ENCODE measurements at regions not wholly inside any gene's neighbourhood (a gene's known extent, or its start where the extent isn't known, plus 50 kb on each side); places are given as distances from the start of the nearest gene placed in this dataset.

DNA sequence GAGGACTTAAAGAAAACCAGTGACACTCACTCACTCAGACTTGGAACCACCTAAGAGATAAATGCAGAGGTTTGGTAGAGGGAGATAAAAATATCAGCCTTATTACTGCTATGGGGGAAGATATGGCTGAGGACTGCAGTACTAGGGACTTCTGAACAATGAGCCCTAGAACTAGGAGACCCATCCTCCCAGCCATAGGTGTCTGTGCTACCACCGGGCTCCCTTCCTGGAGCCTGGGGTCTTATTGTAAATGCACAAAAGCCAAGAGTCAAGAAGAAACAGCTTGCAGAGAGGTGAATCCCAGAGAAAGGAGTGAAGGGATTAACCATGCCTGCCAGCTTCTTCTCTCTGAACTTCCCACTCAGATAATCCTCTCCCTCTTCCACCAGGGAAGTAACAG lies 108.3 kb upstream of the AKR1E2 start:
- POLR2A ChIA-PET (ENCODE audit: unreplicated experiment) = no interaction called here
- no peak overlapping the region for H3K27ac ChIP-seq (ENCODE audit: low read length)
- no TSS peak for BruUV-seq (replicated peaks)

DNA sequence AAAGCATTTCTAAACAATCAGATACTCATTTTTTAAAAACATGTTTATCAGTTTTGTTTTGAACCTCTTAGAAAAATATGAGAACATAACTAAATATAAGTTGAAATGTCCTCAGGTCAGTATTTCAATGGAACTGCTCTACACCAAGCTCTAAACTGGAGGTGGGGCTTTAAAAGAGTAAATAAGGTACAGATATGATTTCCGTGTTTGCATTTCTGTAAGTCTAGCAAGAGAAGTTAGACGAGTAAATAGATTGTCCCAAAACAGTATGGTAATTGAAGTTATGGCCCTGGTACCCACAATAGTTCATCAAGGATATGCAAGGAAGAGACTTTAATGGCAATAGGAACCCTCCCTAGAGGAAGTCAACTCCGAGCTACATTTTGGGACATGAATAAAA lies 115.1 kb upstream of the AKR1E2 start:
- Histone ChIP-seq H3K4me2 (ENCODE audit: low read length) (no peak overlapping the region), H3K9ac (ENCODE audit: low read length) (no peak overlapping the region), H3F3A (ENCODE audit: low read length, unreplicated experiment) (no peaks in the 10 kb centered on the region), H3K4me3 (ENCODE audit: low read length) (no peak overlapping the region), H3K4me1 (ENCODE audit: insufficient read depth, low read length) (peaks cover 10% of the 10 kb centered on the region), H3K27ac (ENCODE audit: low read length) (no peak overlapping the region), H4K20me1 (ENCODE audit: low read length) (no peaks in the 10 kb centered on the region), H3K36me3 (ENCODE audit: low read depth, low read length) (no peaks in the 10 kb centered on the region), H3K27me3 (ENCODE audit: low read length) (no peaks in the 10 kb centered on the region), H3K9me2 (replicated peaks; ENCODE audit: low read length) (no peaks in the 10 kb centered on the region), H2AFZ (ENCODE audit: low read length) (no peak overlapping the region), H3K9me3 (ENCODE audit: low read length) (no peaks in the 10 kb centered on the region), H3K79me2 (ENCODE audit: low read length) (no peaks in the 10 kb centered on the region)
- CTCF ChIA-PET = no interaction called here
- intact Hi-C loops (cut with micrococcal nuclease) = no loop called here
- POLR2A ChIA-PET (ENCODE audit: unreplicated experiment) = no interaction called here
- TF ChIP-seq EZH2 (IDR thresholded peaks at IDR 0.05; ENCODE audit: low read length, unreplicated experiment) (no peak), EZH2phosphoT487 (IDR thresholded peaks at IDR 0.05; ENCODE audit: borderline replicate concordance, low read length) (no peak)
- TF ChIP-seq, protein P1, sequence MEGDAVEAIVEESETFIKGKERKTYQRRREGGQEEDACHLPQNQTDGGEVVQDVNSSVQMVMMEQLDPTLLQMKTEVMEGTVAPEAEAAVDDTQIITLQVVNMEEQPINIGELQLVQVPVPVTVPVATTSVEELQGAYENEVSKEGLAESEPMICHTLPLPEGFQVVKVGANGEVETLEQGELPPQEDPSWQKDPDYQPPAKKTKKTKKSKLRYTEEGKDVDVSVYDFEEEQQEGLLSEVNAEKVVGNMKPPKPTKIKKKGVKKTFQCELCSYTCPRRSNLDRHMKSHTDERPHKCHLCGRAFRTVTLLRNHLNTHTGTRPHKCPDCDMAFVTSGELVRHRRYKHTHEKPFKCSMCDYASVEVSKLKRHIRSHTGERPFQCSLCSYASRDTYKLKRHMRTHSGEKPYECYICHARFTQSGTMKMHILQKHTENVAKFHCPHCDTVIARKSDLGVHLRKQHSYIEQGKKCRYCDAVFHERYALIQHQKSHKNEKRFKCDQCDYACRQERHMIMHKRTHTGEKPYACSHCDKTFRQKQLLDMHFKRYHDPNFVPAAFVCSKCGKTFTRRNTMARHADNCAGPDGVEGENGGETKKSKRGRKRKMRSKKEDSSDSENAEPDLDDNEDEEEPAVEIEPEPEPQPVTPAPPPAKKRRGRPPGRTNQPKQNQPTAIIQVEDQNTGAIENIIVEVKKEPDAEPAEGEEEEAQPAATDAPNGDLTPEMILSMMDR (conservative IDR thresholded peaks at IDR 0.05; ENCODE audit: low read depth, low read length) = no peak
- DNase-seq (no peak), ATAC-seq (no peak)
- no TSS peak for BruUV-seq (replicated peaks)

More for the DNA sequence above, 108.3 kb upstream of the AKR1E2 start:
- TF ChIP-seq, protein P1 (conservative IDR thresholded peaks at IDR 0.05; ENCODE audit: low read depth, low read length) = no peak
- no peak for TF ChIP-seq EZH2phosphoT487 (IDR thresholded peaks at IDR 0.05; ENCODE audit: borderline replicate concordance, low read length)
- ATAC-seq (no peak), DNase-seq (no peak)
- Histone ChIP-seq H3K9me2 (replicated peaks; ENCODE audit: low read length) (no peaks in the 10 kb centered on the region), H3F3A (ENCODE audit: low read length, unreplicated experiment) (no peaks in the 10 kb centered on the region), H3K4me2 (ENCODE audit: low read length) (no peak overlapping the region), H3K4me3 (ENCODE audit: low read length) (no peak overlapping the region), H3K9ac (ENCODE audit: low read length) (no peak overlapping the region), H3K9me3 (ENCODE audit: low read length) (no peaks in the 10 kb centered on the region), H2AFZ (ENCODE audit: low read length) (no peak overlapping the region), H3K36me3 (ENCODE audit: low read depth, low read length) (no peaks in the 10 kb centered on the region), H3K4me1 (ENCODE audit: insufficient read depth, low read length) (peaks cover 7% of the 10 kb centered on the region), H3K79me2 (ENCODE audit: low read length) (no peaks in the 10 kb centered on the region), H3K27me3 (ENCODE audit: low read length) (no peaks in the 10 kb centered on the region), H4K20me1 (ENCODE audit: low read length) (no peaks in the 10 kb centered on the region)
- CTCF ChIA-PET = no interaction called here
- intact Hi-C loops (cut with micrococcal nuclease) = no loop called here

DNA sequence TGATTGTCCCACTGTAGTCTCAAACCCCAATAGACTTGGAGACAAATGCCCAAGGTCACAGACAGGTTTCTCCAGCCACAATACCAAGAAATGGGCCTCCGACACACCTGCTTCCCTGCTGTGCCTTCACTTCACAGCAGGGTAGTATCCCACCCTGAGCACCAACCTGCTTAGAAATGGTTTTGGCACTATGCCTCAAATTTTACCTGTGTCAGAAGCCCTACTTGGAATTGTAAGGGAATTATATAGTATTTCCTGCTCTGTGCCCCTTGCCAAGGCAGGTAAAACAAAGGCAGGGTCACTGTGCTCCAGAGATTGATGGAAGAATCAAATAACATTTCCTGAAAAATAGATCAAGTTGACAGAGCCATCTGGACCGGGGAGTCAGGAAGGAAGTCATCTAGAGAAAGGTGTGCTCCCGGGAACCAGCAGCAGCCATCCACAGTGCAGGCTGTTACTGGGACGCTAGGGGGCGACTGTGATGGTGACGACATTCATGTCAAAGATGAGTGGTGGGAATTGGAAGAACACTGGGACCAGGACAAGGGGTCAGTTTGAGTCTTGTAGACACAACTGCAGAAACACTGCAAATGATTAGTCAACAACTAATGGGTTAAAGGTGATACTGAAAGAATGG lies 117.8 kb upstream of the AKR1E2 start:
- H2AFZ ChIP-seq (ENCODE audit: low read length) = no peak overlapping the region
- peaks cover 26% of the 10 kb centered on the region for H3K4me1 ChIP-seq (ENCODE audit: insufficient read depth, low read length)
- H4K20me1 ChIP-seq (ENCODE audit: low read length) = no peaks in the 10 kb centered on the region
- POLR2A ChIA-PET (ENCODE audit: unreplicated experiment) = no interaction called here
- H3K9me2 ChIP-seq (replicated peaks; ENCODE audit: low read length) = no peaks in the 10 kb centered on the region
- no peak overlapping the region for H3K4me3 ChIP-seq (ENCODE audit: low read length)
- no TSS peak for BruUV-seq (replicated peaks)
- H3K27me3 ChIP-seq (ENCODE audit: low read length) = no peaks in the 10 kb centered on the region
- DNase-seq = no peak
- H3K27ac ChIP-seq (ENCODE audit: low read length) = no peak overlapping the region
- no peak overlapping the region for H3K9ac ChIP-seq (ENCODE audit: low read length)
- H3K9me3 ChIP-seq (ENCODE audit: low read length) = no peaks in the 10 kb centered on the region
- CTCF ChIA-PET = no interaction called here
- intact Hi-C loops (cut with micrococcal nuclease) = no loop called here
- no peaks in the 10 kb centered on the region for H3K79me2 ChIP-seq (ENCODE audit: low read length)
- H3K36me3 ChIP-seq (ENCODE audit: low read depth, low read length) = no peaks in the 10 kb centered on the region
- no peak for TF ChIP-seq EZH2phosphoT487 (IDR thresholded peaks at IDR 0.05; ENCODE audit: borderline replicate concordance, low read length)
- TF ChIP-seq, protein P1 (conservative IDR thresholded peaks at IDR 0.05; ENCODE audit: low read depth, low read length) = peak; percentile 42
- TF ChIP-seq EZH2 (IDR thresholded peaks at IDR 0.05; ENCODE audit: low read length, unreplicated experiment) = no peak
- ATAC-seq = no peak
- no peak overlapping the region for H3K4me2 ChIP-seq (ENCODE audit: low read length)
- peaks cover 3% of the 10 kb centered on the region for H3F3A ChIP-seq (ENCODE audit: low read length, unreplicated experiment)

Measured in PC-3 (cell line).